OCI-LY1 (cell line): ENCODE measurements at regions not wholly inside any gene's neighbourhood (a gene's known extent, or its start where the extent isn't known, plus 50 kb on each side); places are given as distances from the start of the nearest gene placed in this dataset.

Experiments
- H2AFZ ChIP-seq: fragments of 200-600 bp; sonication (generic), shearing (Covaris generic); 2 replicates; pipeline ENCODE4 v1.6.0; 2014; ENCODE audit warnings: antibody characterized with exemption, mild to moderate bottlenecking, low read length
- H3F3A ChIP-seq: fragments of 200-600 bp; sonication (generic), shearing (Covaris generic); 2 replicates; pipeline ENCODE4 v1.6.0; 2014; ENCODE audit warnings: mild to moderate bottlenecking, antibody characterized with exemption, low read length, moderate library complexity; ENCODE audit not compliant: insufficient read depth
- H3K27ac ChIP-seq: fragments of 200-600 bp; sonication (generic); 2 replicates; pipeline ENCODE4 v1.5.1; 2014; ENCODE audit warnings: low read length, mixed run types, mild to moderate bottlenecking, low read depth; ENCODE audit not compliant: poor library complexity, severe bottlenecking
- H3K27me3 ChIP-seq: fragments of 200-600 bp; sonication (generic); 2 replicates; pipeline ENCODE4 v1.6.0; 2014; ENCODE audit warnings: antibody characterized with exemption, mild to moderate bottlenecking, low read length, moderate library complexity; ENCODE audit not compliant: insufficient read depth
- H3K36me3 ChIP-seq: fragments of 200-600 bp; sonication (generic); 2 replicates; pipeline ENCODE4 v1.6.1; 2014; ENCODE audit warnings: mild to moderate bottlenecking, antibody characterized with exemption, low read length, moderate library complexity, mixed read lengths; ENCODE audit not compliant: insufficient read depth
- H3K4me1 ChIP-seq: fragments of 200-600 bp; sonication (generic); 2 replicates; pipeline ENCODE4 v1.5.1; 2014; ENCODE audit warnings: mild to moderate bottlenecking, low read length, moderate library complexity; ENCODE audit not compliant: insufficient read depth, severe bottlenecking
- H3K4me2 ChIP-seq: fragments of 200-600 bp; sonication (generic), shearing (Covaris generic); 2 replicates; pipeline ENCODE4 v1.6.1; 2014; ENCODE audit warnings: low read length
- H3K4me3 ChIP-seq: fragments of 200-600 bp; sonication (generic); 2 replicates; pipeline ENCODE4 v1.5.1; 2014; ENCODE audit warnings: low read length, low read depth, mild to moderate bottlenecking, mixed read lengths; ENCODE audit not compliant: poor library complexity, severe bottlenecking
- H3K79me2 ChIP-seq: fragments of 200-600 bp; shearing (Covaris generic); 2 replicates; pipeline ENCODE4 v1.6.1; 2016; ENCODE audit warnings: mixed run types, low read length, mixed read lengths; ENCODE audit not compliant: insufficient read depth
- H3K9ac ChIP-seq: fragments of 200-600 bp; sonication (generic), shearing (Covaris generic); 2 replicates; pipeline ENCODE4 v1.6.1; 2014; ENCODE audit warnings: mild to moderate bottlenecking, low read length, mixed read lengths
- H3K9me2 ChIP-seq: fragments of 200-600 bp; sonication (generic), shearing (Covaris generic); 2 replicates; pipeline ENCODE4 v1.6.1; 2014; ENCODE audit warnings: low read depth, mild to moderate bottlenecking, low read length, mixed read lengths
- H3K9me3 ChIP-seq: fragments of 200-600 bp; shearing (Covaris generic); 2 replicates; pipeline ENCODE4 v1.6.1; 2014; ENCODE audit warnings: low read length, mixed read lengths
- H4K20me1 ChIP-seq: fragments of 200-600 bp; sonication (generic), shearing (Covaris generic); 2 replicates; pipeline ENCODE4 v1.6.0; 2016; ENCODE audit warnings: mild to moderate bottlenecking, low read length; ENCODE audit not compliant: insufficient read depth
- CTCF ChIP-seq: fragments of 200-600 bp; sonication (generic), shearing (Covaris generic); IDR thresholded peaks from 2 replicates; pipeline ENCODE4 v1.5.1; 2017; ENCODE audit warnings: mild to moderate bottlenecking, antibody characterized with exemption, low read length, moderate library complexity, mixed read lengths
- EZH2 ChIP-seq: fragments of 200-600 bp; sonication (generic), shearing (Covaris generic); IDR thresholded peaks from 2 replicates; pipeline ENCODE4 v1.8.0; 2017; ENCODE audit warnings: borderline replicate concordance, mixed run types, mild to moderate bottlenecking, antibody characterized with exemption, low read length, moderate library complexity, mixed read lengths

- H3K4me2 ChIP-seq: no peak overlapping the region
- H3K9ac ChIP-seq: no peak overlapping the region
- H3F3A ChIP-seq: no peaks in the 10 kb centered on the region
- H4K20me1 ChIP-seq: no peaks in the 10 kb centered on the region
- H3K9me2 ChIP-seq: no peaks in the 10 kb centered on the region
- H3K4me1 ChIP-seq: no peaks in the 10 kb centered on the region
- H2AFZ ChIP-seq: no peak overlapping the region
- H3K9me3 ChIP-seq: no peaks in the 10 kb centered on the region
- TF ChIP-seq EZH2 (no peak), CTCF (no peak)
- no peaks in the 10 kb centered on the region for H3K27me3 ChIP-seq
- no peak overlapping the region for H3K4me3 ChIP-seq
- H3K36me3 ChIP-seq: no peaks in the 10 kb centered on the region
- H3K79me2 ChIP-seq: no peaks in the 10 kb centered on the region
- H3K27ac ChIP-seq: no peak overlapping the region
Measured at GRCh38 chr13:88623150-88623549, 952.0 kb downstream of the SLITRK5 start.

- Histone ChIP-seq H3K27ac (no peak overlapping the region), H3K4me2 (no peak overlapping the region), H3K79me2 (no peaks in the 10 kb centered on the region), H3K9ac (no peak overlapping the region), H3K27me3 (no peaks in the 10 kb centered on the region), H4K20me1 (no peaks in the 10 kb centered on the region), H3F3A (no peaks in the 10 kb centered on the region), H2AFZ (no peak overlapping the region), H3K36me3 (no peaks in the 10 kb centered on the region), H3K4me3 (no peak overlapping the region), H3K4me1 (no peaks in the 10 kb centered on the region), H3K9me3 (no peaks in the 10 kb centered on the region), H3K9me2 (no peaks in the 10 kb centered on the region)
- no peak for TF ChIP-seq CTCF
- no peak for TF ChIP-seq EZH2
Measured at GRCh38 chr13:88627071-88627470, 955.9 kb downstream of the SLITRK5 start.

- H3K9me2 ChIP-seq: no peaks in the 10 kb centered on the region
- H3K79me2 ChIP-seq: no peaks in the 10 kb centered on the region
- H3K27me3 ChIP-seq: no peaks in the 10 kb centered on the region
- H4K20me1 ChIP-seq: no peaks in the 10 kb centered on the region
- no peak overlapping the region for H2AFZ ChIP-seq
- H3K4me1 ChIP-seq: no peaks in the 10 kb centered on the region
- no peaks in the 10 kb centered on the region for H3K36me3 ChIP-seq
- TF ChIP-seq CTCF (no peak), EZH2 (no peak)
- H3K9ac ChIP-seq: no peak overlapping the region
- H3F3A ChIP-seq: no peaks in the 10 kb centered on the region
- H3K9me3 ChIP-seq: no peaks in the 10 kb centered on the region
- no peak overlapping the region for H3K4me2 ChIP-seq
- H3K4me3 ChIP-seq: no peak overlapping the region
- no peak overlapping the region for H3K27ac ChIP-seq
Measured at GRCh38 chr13:88628882-88629281, 957.7 kb downstream of the SLITRK5 start.
